ENCODE measurements at regions not wholly inside any gene's neighbourhood (a gene's known extent, or its start where the extent isn't known, plus 50 kb on each side); places are given as distances from the start of the nearest gene placed in this dataset.

DNA sequence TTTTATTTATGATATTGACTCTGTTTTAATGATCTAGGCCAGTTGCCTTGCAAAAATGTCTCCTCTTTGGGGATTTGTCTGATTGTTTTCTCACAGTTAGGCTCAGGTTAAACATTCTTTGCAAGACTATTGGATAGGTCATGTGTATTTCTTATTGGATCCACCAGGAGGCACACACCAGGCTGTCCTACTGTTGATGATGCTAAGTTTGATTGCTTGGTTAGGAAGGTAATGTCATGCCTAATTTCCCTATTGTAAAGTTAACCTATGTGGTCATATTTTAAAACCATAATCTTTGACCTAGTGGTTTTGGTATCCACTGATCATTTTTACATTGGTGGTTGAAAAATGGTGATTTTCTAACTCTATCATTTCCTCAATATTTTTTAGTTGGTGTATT, 137.1 kb downstream of the BRMS1L start:
- no peak for DNase-seq
- Histone ChIP-seq H3K27ac (replicated peaks) (no peak overlapping the region), H3K36me3 (no peaks in the 10 kb centered on the region), H3K4me3 (no peak overlapping the region), H3K9me3 (replicated peaks) (no peaks in the 10 kb centered on the region), H3K4me1 (no peaks in the 10 kb centered on the region), H3K27me3 (ENCODE audit: low read depth) (peaks cover 3% of the 10 kb centered on the region)
- intact Hi-C loops (cut with micrococcal nuclease) = no loop called here
- no peak for TF ChIP-seq CTCF (IDR thresholded peaks at IDR 0.05; ENCODE audit: borderline replicate concordance)

- no peak for TF ChIP-seq CTCF (IDR thresholded peaks at IDR 0.05; ENCODE audit: borderline replicate concordance)
- Histone ChIP-seq H3K4me3 (no peak overlapping the region), H3K27me3 (ENCODE audit: low read depth) (no peaks in the 10 kb centered on the region), H3K4me1 (no peaks in the 10 kb centered on the region), H3K36me3 (no peaks in the 10 kb centered on the region), H3K27ac (replicated peaks) (no peak overlapping the region), H3K9me3 (replicated peaks) (no peaks in the 10 kb centered on the region)
- intact Hi-C loops (cut with micrococcal nuclease) = no loop called here
- DNase-seq = no peak
Observed at GRCh38 chr14:35961697-35962274, 135.6 kb downstream of the BRMS1L start.

DNA sequence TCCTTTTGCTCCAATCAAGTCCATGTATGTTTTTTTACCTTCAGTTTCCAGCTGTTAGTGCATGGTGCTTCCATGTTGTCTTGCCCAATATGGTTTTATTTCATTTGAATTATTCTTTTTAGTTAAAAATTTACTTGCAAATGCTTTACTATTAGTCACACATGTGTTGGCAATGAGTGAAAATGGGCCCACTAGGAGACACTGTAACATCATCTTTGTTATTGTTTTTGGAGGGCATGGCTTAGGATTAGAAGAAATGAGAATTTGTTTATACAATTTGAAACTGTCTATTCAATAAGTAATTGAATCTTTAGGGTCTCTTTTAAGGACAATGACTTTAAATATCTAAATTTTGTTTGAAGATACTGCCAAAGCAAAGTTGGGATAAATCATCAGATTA, 133.7 kb downstream of the BRMS1L start:
- Histone ChIP-seq H3K4me1 (no peaks in the 10 kb centered on the region), H3K9me3 (replicated peaks) (no peaks in the 10 kb centered on the region), H3K4me3 (no peak overlapping the region), H3K27me3 (ENCODE audit: low read depth) (no peaks in the 10 kb centered on the region), H3K36me3 (no peaks in the 10 kb centered on the region), H3K27ac (replicated peaks) (no peak overlapping the region)
- intact Hi-C loops (cut with micrococcal nuclease) = no loop called here
- no peak for DNase-seq
- no peak for TF ChIP-seq CTCF (IDR thresholded peaks at IDR 0.05; ENCODE audit: borderline replicate concordance)

- H3K9me3 ChIP-seq (replicated peaks) = no peaks in the 10 kb centered on the region
- H3K27me3 ChIP-seq (ENCODE audit: low read depth) = peaks cover 6% of the 10 kb centered on the region
- DNase-seq = no peak
- intact Hi-C loops (cut with micrococcal nuclease) = no loop called here
- H3K36me3 ChIP-seq = no peaks in the 10 kb centered on the region
- no peaks in the 10 kb centered on the region for H3K4me1 ChIP-seq
- no peak overlapping the region for H3K27ac ChIP-seq (replicated peaks)
- no peak for TF ChIP-seq CTCF (IDR thresholded peaks at IDR 0.05; ENCODE audit: borderline replicate concordance)
- no peak overlapping the region for H3K4me3 ChIP-seq
Observed at GRCh38 chr14:35958499-35958898, 132.4 kb downstream of the BRMS1L start.

DNA sequence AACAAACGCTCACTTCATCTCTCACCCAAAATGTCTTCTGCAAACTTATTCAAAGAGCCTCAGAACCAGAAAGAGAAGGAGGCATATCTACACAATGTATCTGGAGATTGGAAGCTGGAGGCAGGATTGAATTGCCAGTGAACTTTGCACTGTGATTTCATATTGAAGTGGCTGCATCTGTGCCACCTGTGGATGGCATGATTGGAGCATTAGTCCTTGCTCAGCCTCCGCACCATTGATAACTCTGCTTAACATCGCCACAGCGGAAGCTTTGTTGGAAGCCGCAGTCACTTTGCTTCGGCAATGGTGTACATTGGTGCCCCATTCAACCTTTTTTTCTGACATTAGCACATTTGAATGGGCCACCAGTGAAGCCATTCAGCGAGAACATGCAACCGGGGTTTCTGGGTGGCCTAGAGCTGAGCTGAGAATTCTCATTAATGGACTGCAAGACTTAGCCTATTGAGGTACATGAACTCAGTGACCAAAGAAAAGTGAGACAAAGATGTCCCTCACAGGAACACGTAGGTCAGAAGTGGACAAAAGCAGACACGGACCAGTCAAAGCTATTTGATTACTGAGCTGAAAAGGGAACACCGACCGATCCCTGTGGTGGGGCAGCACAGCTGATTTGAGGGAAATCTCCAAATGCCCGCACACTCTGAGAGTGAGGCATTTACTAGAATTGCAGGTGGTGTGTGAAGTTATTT, 130.4 kb downstream of the BRMS1L start:
- Histone ChIP-seq H3K27me3 (ENCODE audit: low read depth) (peaks cover 22% of the 10 kb centered on the region), H3K9me3 (replicated peaks) (no peaks in the 10 kb centered on the region), H3K4me3 (no peak overlapping the region), H3K4me1 (no peaks in the 10 kb centered on the region), H3K27ac (replicated peaks) (no peak overlapping the region), H3K36me3 (no peaks in the 10 kb centered on the region)
- intact Hi-C loops (cut with micrococcal nuclease) = no loop called here
- no peak for TF ChIP-seq CTCF (IDR thresholded peaks at IDR 0.05; ENCODE audit: borderline replicate concordance)
- DNase-seq = no peak

All from left ventricle myocardium inferior (tissue), 1 donor.